ENCODE measurements at regions not wholly inside any gene's neighbourhood (a gene's known extent, or its start where the extent isn't known, plus 50 kb on each side); places are given as distances from the start of the nearest gene placed in this dataset.

DNA sequence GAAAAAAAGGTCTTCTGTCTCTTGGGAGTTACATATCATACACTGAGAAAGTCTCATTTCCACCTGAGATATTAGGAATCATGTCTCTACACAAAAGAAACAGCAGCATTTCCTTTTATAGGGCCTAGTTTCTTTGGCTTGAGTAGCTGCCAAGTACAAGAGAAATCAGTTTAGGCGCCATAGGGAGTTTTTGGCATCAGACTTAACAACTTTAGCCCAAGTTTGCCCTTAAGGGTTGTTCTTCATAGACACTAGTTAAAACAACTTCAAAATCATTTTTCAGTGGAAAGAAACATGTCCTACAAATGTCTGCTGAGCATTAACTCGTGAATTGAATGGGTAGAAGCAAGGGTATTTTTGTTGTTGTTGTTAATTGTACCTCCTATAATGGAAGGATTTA lies 587.0 kb upstream of the DSEL start:
- TF ChIP-seq CTCF (IDR thresholded peaks at IDR 0.05; ENCODE audit: poor library complexity), result no peak
- no peak for TF ChIP-seq EZH2 (IDR thresholded peaks at IDR 0.05; ENCODE audit: borderline replicate concordance)
- TF ChIP-seq EZH2phosphoT487 (IDR thresholded peaks at IDR 0.05; ENCODE audit: low read depth, severe bottlenecking, unreplicated experiment), result no peak

Measured in hepatocyte (in vitro differentiated cells).